ENCODE measurements at regions not wholly inside any gene's neighbourhood (a gene's known extent, or its start where the extent isn't known, plus 50 kb on each side); places are given as distances from the start of the nearest gene placed in this dataset.
"Not testable (repeated sequence)": the region's sequence is repeated elsewhere in the genome, so short reads cannot be mapped to it uniquely, and the experiment has no call there.

DNA sequence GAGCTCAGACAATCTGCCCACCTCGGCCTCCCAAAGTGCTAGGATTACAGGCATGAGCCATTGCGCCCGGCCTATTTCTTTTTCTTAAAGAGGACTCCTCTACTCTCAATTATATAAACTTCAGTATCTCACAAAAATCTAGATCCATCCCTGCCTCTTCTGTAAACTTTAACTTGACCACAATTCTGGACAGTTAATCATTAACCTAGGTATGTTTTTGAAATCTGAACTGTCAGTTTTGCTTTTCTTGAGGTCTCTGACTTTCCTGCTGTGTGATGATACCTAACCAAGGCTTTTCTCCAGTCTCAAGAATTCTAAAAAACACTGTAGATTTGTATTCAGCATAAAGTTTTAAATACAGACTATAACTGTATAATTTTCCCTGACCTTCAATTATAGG, 388.2 kb upstream of the SYNCRIP start:
- H3K36me3 ChIP-seq = no peaks in the 10 kb centered on the region
- TF ChIP-seq, protein P1, sequence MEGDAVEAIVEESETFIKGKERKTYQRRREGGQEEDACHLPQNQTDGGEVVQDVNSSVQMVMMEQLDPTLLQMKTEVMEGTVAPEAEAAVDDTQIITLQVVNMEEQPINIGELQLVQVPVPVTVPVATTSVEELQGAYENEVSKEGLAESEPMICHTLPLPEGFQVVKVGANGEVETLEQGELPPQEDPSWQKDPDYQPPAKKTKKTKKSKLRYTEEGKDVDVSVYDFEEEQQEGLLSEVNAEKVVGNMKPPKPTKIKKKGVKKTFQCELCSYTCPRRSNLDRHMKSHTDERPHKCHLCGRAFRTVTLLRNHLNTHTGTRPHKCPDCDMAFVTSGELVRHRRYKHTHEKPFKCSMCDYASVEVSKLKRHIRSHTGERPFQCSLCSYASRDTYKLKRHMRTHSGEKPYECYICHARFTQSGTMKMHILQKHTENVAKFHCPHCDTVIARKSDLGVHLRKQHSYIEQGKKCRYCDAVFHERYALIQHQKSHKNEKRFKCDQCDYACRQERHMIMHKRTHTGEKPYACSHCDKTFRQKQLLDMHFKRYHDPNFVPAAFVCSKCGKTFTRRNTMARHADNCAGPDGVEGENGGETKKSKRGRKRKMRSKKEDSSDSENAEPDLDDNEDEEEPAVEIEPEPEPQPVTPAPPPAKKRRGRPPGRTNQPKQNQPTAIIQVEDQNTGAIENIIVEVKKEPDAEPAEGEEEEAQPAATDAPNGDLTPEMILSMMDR (IDR thresholded peaks at IDR 0.05) = no peak
- FAIRE-seq (no peak), ATAC-seq (peak in 1 of 4 donors; percentile 17), DNase-seq (no peak)
- H3K27ac ChIP-seq = no peak overlapping the region
- no peak overlapping the region for H3K4me3 ChIP-seq
- 89 to 92% methylated on average over 3 of the region's 3 CpGs for WGBS, 2 donors
- intact Hi-C loops (cut with DNase I) = no loop called here
- H3K9me3 ChIP-seq = no peaks in the 10 kb centered on the region
- H3K4me1 ChIP-seq = peaks cover 0 to 3% (median 0%) of the 10 kb centered on the region in 3 donors
- H3K27me3 ChIP-seq = no peaks in the 10 kb centered on the region

DNA sequence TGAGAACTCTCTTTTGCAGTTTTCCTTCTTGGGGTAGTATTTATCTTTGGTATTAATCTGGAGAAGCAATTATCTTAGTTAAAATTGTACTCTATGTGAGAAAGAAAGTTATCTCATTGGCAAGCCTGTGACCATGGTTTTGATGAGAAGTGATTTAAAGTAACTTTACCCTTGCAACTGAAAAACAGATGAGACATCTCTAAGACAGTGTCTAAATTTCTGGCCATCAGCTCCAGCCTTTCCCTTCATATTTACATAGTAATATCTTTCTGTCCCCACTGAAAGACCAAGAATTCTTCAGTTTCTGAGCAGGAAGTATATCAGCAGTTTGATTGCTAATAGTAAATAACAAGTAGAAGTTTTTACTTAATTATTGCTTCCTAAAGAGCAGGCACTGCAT, 386.1 kb upstream of the SYNCRIP start:
- no peak for DNase-seq
- H3K36me3 ChIP-seq = no peaks in the 10 kb centered on the region
- FAIRE-seq = no peak
- no peak for ATAC-seq
- H3K9me3 ChIP-seq = no peaks in the 10 kb centered on the region
- H3K4me3 ChIP-seq = no peak overlapping the region
- intact Hi-C loops (cut with DNase I) = no loop called here
- no peak overlapping the region for H3K27ac ChIP-seq
- TF ChIP-seq, protein P1 (IDR thresholded peaks at IDR 0.05) = no peak
- no peaks in the 10 kb centered on the region for H3K27me3 ChIP-seq
- H3K4me1 ChIP-seq = peaks cover 0 to 3% (median 0%) of the 10 kb centered on the region in 3 donors

DNA sequence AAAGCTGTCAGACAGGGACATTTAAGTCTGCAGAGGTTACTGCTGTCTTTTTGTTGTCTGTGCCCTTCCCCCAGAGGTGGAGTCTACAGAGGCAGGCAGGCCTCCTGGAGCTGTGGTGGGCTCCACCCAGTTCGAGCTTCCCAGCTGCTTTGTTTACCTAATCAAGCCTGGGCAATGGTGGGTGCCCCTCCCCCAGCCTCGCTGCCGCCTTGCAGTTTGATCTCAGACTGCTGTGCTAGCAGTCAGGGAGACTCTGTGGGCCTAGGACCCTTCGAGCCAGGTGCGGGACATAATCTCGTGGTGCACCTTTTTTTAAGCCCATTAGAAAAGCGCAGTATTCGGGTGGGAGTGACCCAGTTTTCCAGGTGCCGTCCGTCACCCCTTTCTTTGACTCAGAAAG, 384.2 kb upstream of the SYNCRIP start:
- H3K27ac ChIP-seq; H3K4me3 ChIP-seq; H3K4me1 ChIP-seq; H3K27me3 ChIP-seq; intact Hi-C loops (cut with DNase I); H3K36me3 ChIP-seq; H3K9me3 ChIP-seq; FAIRE-seq; ATAC-seq: not testable (repeated sequence)
- 56 to 61% methylated on average over 10 of the region's 10 CpGs for WGBS, 2 donors
- DNase-seq = peak in 1 of 6 donors; percentile 9

DNA sequence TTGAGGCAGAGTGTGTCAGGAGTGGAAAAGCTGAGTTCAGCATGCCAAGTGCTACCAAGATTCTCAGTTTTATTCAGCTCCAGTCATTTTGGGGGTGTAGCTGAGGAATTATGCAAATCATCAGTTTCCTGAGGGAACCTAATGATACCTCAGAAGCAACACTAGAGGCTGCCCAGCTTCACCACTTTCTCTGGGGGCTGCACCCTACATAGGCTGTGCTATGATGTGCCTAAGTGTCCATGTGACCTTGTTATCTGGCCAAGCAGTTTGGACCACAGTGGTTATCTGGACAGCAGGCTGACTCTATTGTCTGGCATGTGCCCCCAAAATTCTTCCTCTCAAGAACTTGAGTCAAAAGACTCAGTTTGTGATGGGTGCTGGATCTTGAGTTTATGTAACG, 374.6 kb upstream of the SYNCRIP start:
- WGBS, 2 donors = 74 to 83% methylated on average over 1 of the region's 1 CpG
- no peak overlapping the region for H3K4me3 ChIP-seq
- no peaks in the 10 kb centered on the region for H3K9me3 ChIP-seq
- TF ChIP-seq, protein P1 (IDR thresholded peaks at IDR 0.05) = no peak
- FAIRE-seq = no peak
- H3K27me3 ChIP-seq = no peaks in the 10 kb centered on the region
- no peaks in the 10 kb centered on the region for H3K36me3 ChIP-seq
- no peak for ATAC-seq
- intact Hi-C loops (cut with DNase I) = no loop called here
- H3K27ac ChIP-seq = no peak overlapping the region
- no peak for DNase-seq
- H3K4me1 ChIP-seq = no peaks in the 10 kb centered on the region

DNA sequence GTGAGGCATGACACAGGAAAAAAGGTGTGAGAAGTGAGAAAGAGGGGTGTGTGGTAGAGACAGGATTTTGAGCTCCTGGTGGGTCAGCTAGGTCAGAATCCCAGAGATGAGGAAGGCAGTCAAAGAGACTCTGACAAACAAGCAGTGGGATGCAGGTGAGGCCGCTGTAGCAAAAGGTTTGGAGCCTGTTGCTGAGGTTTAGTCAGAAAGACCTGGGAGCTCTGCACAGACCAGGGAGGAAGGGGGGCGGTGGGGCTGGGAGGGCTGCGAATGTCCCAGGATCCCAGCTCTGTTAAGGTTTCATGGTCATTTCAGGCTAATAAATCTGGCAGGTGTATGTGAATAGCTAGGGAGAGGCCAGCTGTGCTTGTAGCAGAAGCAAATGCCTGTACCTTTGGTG, 373.9 kb upstream of the SYNCRIP start:
- 73 to 78% methylated on average over 3 of the region's 3 CpGs for WGBS, 2 donors
- DNase-seq (no peak), ATAC-seq (no peak)

More for the DNA sequence above, 373.9 kb upstream of the SYNCRIP start:
- Histone ChIP-seq H3K27ac (no peak overlapping the region), H3K4me1 (no peaks in the 10 kb centered on the region), H3K36me3 (no peaks in the 10 kb centered on the region), H3K27me3 (no peaks in the 10 kb centered on the region), H3K4me3 (no peak overlapping the region), H3K9me3 (no peaks in the 10 kb centered on the region)
- TF ChIP-seq, protein P1 (IDR thresholded peaks at IDR 0.05) = no peak
- no peak for FAIRE-seq
- intact Hi-C loops (cut with DNase I) = no loop called here
